ENCODE measurements at regions not wholly inside any gene's neighbourhood (a gene's known extent, or its start where the extent isn't known, plus 50 kb on each side); places are given as distances from the start of the nearest gene placed in this dataset.
"Not testable (repeated sequence)": the region's sequence is repeated elsewhere in the genome, so short reads cannot be mapped to it uniquely, and the experiment has no call there.

DNA sequence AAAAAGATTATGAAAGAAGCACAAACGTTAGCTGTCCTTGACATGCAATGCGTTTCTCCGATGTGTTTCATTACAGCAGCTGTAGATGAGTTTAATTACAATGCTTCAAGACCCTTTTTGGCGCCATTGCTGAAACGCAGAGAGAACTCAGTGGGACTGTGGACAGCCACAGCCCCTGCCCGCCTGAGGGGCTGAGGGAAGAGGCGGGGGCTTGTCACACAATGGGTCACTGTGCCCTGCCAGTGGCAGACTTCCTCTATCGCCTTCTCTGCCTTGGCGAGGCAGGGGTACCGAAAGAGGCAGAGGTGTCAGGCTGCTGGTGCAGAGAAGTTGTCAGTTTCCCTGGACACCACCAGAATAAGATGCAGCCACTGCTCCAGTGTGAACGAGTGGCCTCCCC, 252.0 kb downstream of the NR2F2 start:
- no peak for DNase-seq (ENCODE audit: low spot score)

DNA sequence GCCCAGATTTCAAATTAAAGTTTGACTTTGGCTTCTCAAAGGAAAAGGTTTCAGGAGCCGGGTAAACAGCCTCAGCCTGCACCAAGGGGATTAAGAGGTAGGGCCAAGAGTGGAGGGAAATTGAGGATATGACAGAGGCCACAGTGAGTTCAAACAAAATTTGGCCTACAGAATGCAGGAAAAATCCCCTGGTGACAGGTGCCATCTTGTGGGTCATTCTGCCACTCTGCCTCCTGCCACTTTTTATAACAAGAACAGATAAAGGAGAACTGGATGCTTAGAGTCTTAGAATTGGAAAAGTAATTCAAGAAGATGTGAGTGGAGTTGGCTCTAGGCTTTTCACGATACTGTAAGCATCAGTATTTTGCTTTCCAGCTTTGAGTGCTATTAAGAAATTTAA, 253.2 kb downstream of the NR2F2 start:
- no peak for DNase-seq (ENCODE audit: low spot score)

DNA sequence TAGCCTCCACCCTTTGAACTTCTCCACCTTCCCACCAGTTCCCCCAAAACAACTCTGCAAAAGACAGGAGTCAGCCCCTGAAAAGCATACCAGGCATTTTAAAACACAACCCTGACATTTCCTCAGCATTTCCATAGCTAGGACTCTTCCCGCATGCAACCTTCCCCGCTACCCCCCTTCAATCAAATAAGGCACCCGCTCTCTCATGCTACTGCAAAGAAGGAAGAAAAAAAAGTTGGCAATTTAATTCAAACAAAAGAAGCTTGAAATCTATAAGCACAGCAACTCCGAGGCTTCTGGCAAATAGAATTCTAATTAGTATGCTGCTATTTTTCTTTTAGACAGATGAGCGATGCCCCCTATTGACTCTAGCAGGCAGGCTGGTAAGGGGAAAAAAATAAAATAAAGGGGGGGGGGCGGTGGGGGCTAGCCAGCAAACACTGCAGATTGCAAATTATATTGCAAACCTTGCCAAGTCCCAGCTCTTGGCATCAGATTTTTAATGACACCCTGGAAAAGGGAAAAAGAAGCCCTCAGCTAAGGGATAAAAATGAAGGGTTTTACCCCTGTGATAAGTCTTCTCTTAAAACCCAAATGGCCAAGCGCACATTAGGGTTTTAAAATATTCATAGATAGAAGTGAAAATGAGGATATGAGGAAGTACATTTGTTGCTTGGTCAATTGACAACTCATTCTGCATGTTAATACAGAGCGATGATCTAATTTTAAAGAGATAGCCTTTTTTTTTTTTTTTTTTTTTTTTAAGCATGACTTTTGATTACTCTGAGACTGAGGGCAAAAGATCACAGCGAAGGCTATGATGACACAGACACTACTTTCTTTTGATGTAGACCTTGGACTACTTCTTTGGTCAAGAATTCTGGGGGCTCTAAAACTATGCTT, 255.2 kb downstream of the NR2F2 start:
- peak; percentile 3 for DNase-seq (ENCODE audit: low spot score)

DNA sequence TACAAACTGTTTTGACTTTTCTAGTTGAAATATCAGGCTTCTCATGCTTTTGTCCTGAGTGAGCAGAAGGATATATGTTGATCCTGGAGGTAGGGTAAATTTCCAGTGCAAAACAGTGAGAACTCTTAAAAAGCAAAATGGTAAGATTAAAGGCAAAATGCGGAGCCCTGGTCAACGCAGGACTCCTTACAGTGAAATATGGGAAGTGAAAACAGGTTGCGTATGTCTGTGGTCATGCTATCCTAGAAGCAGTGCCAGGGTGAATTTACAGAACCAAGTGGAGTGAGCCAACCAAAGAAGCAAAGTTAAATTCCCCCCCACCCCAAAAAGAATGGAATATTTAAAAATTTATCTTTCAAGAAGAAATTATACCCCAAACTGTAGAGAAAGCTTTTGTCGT, 256.4 kb downstream of the NR2F2 start:
- no peak for DNase-seq (ENCODE audit: low spot score)

DNA sequence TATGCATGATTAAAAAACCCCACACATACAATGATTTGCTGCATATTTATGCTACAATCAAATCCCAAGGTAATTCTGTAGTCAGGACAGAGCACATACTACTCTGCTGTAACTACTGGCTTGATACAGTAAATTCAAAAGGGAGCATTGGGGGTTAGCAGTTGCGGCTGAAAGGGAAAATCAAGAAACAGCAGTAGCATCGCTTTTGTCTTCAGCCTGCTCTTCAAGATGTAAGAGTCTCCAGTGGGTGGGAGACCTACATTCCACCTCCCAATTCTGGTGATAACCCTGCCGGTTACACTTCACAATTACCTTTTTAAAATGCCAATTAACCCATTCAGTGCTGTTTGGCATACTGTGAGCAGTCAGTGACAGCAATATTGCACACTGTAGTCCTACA, 259.4 kb downstream of the NR2F2 start:
- DNase-seq (ENCODE audit: low spot score): no peak

DNA sequence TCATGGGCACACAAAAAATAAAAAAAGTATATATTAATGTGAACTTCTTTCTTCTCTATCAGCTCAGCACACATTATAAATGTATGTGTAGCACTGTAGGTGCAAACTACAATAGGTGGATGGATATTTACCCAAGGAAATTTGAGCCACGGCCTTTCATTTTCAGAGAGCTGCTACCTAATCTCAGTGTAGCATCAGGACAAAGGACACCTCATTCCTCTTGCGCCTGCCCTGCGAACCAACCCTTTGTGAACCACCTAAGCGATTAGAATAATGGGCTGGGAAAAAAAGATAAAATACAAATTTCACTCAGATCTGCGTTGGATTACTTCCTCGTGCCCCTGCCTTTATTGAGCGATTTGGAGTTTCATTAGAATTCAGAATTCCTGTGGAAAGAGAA, 263.2 kb downstream of the NR2F2 start:
- DNase-seq (ENCODE audit: low spot score): no peak

DNA sequence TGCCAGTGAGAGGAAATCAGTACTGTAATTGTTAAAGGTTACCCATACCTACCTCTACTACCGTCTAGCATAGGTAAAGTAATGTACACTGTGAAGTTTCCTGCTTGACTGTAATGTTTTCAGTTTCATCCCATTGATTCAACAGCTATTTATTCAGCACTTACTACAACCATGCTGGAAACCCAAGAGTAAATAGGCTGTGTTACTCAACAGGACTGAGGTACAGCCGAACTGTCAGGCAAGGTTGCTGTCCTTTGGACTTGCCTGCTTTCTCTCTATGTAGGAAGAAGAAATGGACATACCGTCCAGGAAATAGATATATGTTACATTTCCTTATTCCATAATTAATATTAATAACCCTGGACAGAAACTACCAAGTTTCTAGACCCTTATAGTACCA, 265.5 kb downstream of the NR2F2 start:
- no peak for DNase-seq (ENCODE audit: low spot score)

DNA sequence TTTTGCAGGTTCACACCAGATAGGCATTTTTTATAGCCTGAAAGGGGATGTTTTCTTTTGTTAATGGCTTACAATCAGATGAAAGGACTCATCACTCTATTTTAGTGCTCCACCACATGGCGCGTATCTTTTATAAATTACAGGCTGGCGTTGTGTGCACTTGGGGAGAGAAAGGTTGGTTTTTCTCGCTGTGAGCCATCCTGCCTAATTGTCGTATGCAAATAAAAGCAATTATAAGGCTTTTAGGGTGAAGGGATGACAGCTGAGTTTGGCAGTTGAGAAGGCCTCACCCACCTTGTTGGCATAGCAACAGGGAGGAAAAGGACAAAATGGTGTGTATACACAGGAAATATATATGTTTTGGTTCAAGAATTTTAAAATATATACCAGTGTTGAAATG, 268.0 kb downstream of the NR2F2 start:
- DNase-seq (ENCODE audit: low spot score): no peak

DNA sequence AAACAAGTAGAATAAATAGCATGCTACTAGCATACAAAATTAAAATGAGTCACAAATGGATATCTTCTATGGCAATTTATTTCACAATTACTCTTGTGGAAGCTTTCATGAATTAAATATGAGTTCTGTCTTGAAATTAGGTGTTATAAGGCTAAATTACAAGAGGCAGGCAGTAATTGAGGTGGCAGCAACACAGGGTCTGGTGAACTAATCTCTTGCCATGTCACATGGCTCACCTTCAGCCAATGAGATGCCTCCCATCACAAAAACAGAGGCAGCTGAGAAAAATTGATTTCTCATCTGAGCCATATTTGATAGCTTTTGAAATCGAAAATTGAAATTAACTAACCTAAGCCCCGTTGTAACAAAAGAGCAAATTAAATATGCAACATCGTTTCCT, 268.8 kb downstream of the NR2F2 start:
- DNase-seq (ENCODE audit: low spot score): no peak

DNA sequence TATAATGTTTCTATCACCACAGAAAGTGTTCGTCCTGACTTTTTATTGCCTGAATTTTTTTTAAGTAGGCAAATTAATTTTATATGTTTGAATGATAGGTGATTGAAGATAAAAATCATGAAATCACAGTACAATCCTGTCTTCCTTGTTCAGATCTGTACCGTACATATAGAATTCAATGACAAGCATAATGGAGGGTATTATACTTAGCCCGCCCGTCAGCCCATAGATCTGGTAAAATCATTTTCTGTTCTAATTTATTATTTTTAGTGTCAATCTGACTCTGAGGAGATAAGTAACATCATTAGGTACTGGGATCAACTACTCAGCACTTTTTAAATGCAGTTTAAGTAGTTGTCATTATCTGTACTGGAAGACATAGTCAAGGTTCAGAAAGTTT, 269.9 kb downstream of the NR2F2 start:
- DNase-seq (ENCODE audit: low spot score): no peak

DNA sequence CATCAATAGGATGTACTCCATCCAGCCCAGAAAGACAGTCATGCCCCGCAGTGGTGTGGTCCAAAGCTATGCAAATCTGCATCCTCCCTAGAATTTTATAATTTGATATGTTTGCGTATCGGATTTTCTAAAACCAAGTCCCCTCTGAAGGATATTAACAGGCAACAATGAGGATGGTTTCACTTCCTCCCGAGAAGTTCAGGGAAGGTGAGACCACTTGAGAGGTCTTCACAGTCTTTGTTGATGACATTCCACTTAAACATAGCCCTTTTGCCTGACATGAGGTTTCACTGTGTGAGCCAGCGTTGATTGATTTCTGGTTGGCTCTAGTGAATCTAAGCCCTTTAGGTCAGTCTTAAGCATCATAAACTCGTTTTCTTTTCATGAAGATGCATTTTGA, 276.1 kb downstream of the NR2F2 start:
- DNase-seq (ENCODE audit: low spot score): no peak

DNA sequence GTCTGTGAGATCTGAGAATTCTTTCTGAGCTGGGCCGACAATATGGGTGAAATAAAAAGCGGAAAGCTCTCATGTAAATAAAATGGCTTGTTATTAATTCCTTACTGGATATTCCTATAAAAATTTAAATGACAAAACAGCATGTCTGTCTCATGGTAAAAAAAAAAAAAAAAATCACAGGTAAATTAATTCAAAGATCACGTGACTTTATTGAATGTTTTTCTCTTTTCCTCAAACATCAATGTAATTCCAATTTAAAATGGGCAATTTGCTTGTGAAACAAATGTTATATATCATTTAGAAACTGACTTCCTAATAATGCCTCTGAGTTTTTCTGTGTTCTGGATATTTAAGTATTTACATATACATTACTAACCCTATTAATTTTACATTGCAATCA, 280.3 kb downstream of the NR2F2 start:
- DNase-seq (ENCODE audit: low spot score): no peak

DNA sequence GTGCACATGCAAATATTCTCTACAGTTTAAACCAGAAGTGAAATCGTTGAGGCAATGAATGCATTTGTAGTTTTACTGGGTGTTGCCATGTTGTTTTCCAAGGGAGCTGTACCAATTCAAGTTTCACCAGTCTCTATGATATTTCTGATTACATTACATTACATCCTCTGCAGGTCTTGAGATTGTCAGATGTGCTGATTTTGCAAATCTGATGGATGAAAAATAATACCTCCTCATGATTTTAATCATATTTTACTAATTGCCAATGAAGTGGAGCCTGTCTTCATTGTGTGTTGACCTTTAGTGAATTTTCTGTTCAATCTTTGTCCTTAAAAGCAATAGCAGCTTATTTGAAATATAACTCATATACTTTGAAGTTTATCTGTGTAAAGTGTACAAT, 282.4 kb downstream of the NR2F2 start:
- DNase-seq (ENCODE audit: low spot score): no peak

DNA sequence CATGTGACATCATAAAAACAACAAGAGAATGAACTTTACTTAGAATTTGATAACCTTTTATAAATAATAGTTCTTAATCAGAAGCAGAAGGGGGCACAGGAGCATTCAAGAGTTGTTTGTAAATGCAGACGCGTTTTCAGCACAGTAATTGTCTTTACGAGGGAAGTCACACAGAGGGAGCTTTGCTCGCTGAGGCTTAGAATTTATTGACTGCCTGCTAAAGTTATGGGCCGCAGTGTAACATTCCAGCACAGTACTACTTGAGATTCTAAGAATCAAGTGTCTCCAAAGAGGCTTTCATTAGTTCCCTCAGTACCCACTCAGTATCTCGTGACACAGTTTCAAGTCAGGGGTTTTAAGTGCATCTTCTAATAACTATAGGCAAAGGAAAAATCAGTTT, 288.7 kb downstream of the NR2F2 start:
- no peak for DNase-seq (ENCODE audit: low spot score)

DNA sequence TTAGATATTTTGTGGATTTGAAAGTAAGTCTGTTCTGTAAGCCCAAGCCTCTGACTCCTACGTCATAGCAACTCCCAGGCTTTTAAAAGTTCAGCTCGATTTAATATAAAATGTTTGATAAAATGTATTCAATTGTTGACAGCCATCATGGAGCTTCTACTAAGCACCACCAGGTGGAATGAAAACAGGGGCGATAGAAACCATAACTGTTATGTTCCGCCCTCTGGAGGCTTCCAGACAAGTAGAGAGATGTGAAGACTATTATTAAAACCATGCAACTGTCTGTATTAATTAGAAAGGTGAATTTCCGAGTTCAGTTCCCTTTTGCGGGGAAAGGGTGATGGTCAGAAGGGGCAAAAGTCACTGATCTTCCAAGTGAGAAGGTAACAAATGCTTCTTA, 292.2 kb downstream of the NR2F2 start:
- DNase-seq (ENCODE audit: low spot score): no peak

DNA sequence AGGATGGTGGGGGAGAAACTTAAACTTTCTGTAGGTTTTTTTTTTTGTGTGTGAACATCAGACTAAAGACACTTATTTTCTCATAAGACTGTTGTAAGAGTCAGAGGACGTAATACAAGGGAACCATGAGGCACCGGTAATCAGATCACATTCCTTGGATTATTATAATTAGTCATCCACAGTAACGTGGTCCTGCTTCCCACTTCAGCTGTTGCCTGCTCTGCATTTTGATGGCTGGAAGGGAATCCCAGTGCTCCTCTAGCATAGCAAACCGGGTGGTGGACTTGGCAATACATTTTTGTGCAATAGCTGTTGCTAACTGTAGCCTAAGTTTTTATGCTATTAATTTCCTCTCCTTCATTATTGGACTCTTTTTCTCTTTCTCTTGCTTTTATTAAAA, 294.8 kb downstream of the NR2F2 start:
- DNase-seq (ENCODE audit: low spot score): no peak

DNA sequence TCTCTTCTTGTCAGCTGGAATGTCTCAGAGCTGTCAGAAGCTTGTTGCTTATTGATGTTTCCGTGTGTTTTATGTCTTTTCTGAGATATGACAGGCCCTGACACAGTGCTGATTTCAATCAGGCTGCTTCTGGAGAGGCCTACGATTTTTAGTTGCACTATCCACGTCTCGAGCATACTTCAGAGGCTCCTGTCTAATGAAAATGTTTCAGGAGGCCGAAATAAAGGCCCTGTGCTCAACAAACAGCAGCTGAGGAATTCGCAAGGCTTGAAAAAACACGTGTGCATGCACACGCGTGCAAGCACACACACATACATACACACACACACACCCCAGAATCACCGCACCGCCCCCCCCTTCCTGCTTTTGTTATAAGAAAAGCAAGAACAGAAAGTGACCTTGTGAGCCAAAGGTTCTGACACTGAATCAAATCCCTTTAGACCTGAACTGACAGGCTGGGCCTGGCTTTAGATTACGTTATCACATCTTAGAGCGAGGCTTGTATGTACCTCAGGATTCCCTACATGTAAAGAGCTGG, 296.6 kb downstream of the NR2F2 start:
- no peak for DNase-seq (ENCODE audit: low spot score)

DNA sequence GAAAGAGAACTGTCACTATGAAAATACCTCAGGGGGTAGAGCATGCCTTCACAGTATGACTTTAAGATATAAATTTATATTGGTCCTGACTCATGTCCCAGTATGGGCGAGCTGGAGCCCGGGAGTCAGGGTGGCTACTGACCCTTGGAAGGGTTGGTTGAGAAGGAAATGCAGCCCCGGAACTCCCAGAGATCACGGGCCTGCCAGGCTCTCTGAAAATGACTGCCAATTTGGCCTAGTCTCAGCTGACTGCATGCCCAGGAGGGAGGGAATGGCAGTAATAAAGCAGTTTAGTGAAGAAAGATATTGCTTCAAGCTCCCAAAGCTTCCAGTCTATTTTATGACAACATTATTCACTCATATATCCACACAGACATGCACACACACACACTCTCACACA, 299.0 kb downstream of the NR2F2 start:
- DNase-seq (ENCODE audit: low spot score): no peak

DNA sequence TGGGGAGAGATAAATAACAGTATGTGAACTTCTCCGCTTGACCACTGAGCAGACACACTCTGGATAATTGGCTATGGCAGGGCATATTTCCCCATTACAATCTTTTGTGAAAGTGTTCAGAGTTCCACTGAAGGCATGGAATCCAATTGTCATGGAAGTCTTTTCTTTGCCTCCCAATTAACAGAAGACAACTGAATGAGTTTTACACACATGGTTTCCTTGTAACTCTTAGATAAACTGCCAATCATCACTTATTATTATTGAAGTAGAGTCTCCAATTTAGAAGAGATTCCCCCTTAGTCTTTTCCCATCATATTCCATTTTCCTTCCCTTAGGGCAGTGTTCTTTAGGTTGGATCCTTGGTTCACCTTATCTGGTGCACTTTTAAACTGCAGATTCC, 308.3 kb downstream of the NR2F2 start:
- DNase-seq (ENCODE audit: low spot score): no peak

DNA sequence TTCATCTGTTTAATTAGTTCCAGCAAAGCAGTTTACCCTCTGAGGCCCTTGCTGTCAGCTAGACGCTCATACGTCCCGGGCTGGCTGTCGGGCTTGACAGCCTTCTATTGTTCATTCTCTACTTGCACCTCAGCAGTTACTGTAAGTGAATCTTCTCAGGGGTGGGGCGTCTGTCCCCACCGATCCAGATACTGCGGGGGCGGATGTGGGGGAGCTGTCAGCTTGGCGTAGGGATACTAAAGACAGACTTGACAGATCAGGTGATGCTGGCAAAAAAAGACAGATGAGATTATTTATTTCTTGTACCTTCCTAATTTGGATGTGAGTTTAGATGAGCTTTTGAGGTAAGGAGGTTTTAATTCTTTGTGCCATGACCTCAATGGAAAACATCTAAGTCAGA, 315.3 kb downstream of the NR2F2 start:
- DNase-seq (ENCODE audit: low spot score): no peak

DNA sequence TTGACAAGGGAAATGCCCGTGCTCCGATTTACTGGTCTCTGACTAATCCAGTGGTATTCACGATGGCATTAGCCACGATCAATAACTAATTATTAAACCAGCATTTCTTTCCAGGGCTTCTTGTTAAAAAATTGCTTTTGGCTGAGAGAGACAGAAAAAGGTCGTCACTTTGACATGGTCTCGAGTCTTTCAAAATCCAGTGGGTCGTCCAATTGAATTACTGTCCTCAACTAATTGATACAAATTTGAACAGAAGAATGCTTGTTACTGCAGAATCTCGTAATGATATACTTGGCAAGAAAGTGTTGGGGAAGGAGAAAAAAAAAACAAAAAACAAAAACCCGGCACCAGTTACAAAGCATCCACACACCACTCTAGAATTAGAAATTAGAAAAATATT, 318.4 kb downstream of the NR2F2 start:
- no peak for DNase-seq (ENCODE audit: low spot score)

DNA sequence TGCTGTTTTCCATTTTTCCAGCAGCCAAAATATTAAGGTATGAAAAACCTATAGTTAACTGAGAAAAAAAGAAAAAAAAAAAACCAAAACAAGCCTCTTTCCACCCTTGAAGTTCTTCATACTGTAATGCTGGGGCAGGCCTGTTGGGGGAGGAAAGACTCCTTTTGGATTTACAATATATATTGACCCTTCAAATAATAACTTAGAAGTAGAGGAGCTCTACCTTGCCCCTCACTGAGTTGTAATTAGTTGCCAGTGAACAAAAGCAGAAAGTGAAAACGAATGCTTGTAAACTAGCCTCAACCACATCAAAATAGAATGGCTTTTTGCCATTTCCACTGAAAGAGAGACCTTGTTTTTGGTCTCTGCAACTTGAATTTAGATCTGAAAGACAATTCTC, 326.6 kb downstream of the NR2F2 start:
- no peak for DNase-seq (ENCODE audit: low spot score)

DNA sequence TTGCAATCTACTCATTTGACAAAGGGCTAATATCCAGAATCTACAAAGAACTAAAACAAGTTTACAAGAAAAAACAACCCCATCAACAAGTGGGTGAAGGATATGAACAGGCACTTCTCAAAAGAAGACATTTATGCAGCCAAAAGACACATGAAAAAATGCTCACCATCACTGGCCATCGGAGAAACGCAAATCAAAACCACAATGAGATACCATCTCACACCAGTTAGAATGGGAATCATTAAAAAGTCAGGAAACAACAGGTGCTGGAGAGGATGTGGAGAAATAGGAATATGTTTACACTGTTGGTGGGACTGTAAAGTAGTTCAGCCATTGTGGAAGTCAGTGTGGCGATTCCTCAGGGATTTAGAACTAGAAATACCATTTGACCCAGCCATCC, 336.5 kb downstream of the NR2F2 start:
- not testable (repeated sequence) for DNase-seq (ENCODE audit: low spot score)

DNA sequence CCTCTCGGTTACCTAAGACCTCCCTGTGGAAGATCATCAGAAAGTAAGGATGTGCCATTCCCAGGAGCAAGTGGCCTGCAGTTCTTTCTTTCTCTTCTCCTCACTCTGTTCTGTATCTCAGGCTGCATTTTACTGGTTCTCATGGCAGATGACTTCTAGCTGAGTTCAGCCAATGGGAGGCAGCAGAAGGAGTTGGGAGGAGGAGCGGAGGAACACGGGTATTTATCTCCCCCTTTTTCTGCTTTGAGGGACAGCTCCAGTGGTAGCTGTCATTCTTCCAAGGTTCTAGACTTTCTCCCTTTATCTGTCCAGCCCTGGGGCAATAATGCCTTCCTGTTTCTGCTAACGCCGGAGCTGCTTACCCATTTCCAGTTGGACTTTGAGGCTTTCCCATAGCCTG, 339.9 kb downstream of the NR2F2 start:
- DNase-seq (ENCODE audit: low spot score): no peak

Measured in A172 (cell line).